ENCODE measurements at regions not wholly inside any gene's neighbourhood (a gene's known extent, or its start where the extent isn't known, plus 50 kb on each side); places are given as distances from the start of the nearest gene placed in this dataset.

- TF ChIP-seq CTCF (IDR thresholded peaks at IDR 0.05) (no peak), POLR2A (IDR thresholded peaks at IDR 0.05) (no peak)
Measured at GRCh38 chr5:174806729-174807128, 82.3 kb downstream of the MSX2 start.

Measured in lower leg skin (tissue), 3 donors.